ENCODE measurements at regions not wholly inside any gene's neighbourhood (a gene's known extent, or its start where the extent isn't known, plus 50 kb on each side); places are given as distances from the start of the nearest gene placed in this dataset.
"Not testable (repeated sequence)": the region's sequence is repeated elsewhere in the genome, so short reads cannot be mapped to it uniquely, and the experiment has no call there.

GRCh38 chr17:5975661-5976060 lies 94.5 kb upstream of the WSCD1 start:
- no peak for DNase-seq

- no peak for DNase-seq
These were observed 93.9 kb upstream of the WSCD1 start for GRCh38 chr17:5976251-5976650.

GRCh38 chr17:5978496-5978895 lies 91.7 kb upstream of the WSCD1 start:
- no peak for DNase-seq

GRCh38 chr17:5980941-5981340 lies 89.2 kb upstream of the WSCD1 start:
- DNase-seq = no peak

- no peak for DNase-seq
These were observed 83.5 kb upstream of the WSCD1 start for GRCh38 chr17:5986644-5987043.

- DNase-seq = no peak
These were observed 69.8 kb upstream of the WSCD1 start for GRCh38 chr17:6000426-6000825.

- DNase-seq = not testable (repeated sequence)
These were observed 67.0 kb upstream of the WSCD1 start for GRCh38 chr17:6003221-6003620.

GRCh38 chr17:6005939-6006338 lies 64.2 kb upstream of the WSCD1 start:
- no peak for DNase-seq

- DNase-seq = no peak
These were observed 59.0 kb upstream of the WSCD1 start for GRCh38 chr17:6011206-6011605.

- DNase-seq = no peak
These were observed 51.4 kb upstream of the WSCD1 start for GRCh38 chr17:6018788-6019187.

- DNase-seq = peak; percentile 21
These were observed 50.2 kb upstream of the WSCD1 start for GRCh38 chr17:6019959-6020358.

GRCh38 chr17:6020376-6021010 lies 49.7 kb upstream of the WSCD1 start:
- no peak for DNase-seq
